ENCODE measurements at regions not wholly inside any gene's neighbourhood (a gene's known extent, or its start where the extent isn't known, plus 50 kb on each side); places are given as distances from the start of the nearest gene placed in this dataset.
"Not testable (repeated sequence)": the region's sequence is repeated elsewhere in the genome, so short reads cannot be mapped to it uniquely, and the experiment has no call there.

DNA sequence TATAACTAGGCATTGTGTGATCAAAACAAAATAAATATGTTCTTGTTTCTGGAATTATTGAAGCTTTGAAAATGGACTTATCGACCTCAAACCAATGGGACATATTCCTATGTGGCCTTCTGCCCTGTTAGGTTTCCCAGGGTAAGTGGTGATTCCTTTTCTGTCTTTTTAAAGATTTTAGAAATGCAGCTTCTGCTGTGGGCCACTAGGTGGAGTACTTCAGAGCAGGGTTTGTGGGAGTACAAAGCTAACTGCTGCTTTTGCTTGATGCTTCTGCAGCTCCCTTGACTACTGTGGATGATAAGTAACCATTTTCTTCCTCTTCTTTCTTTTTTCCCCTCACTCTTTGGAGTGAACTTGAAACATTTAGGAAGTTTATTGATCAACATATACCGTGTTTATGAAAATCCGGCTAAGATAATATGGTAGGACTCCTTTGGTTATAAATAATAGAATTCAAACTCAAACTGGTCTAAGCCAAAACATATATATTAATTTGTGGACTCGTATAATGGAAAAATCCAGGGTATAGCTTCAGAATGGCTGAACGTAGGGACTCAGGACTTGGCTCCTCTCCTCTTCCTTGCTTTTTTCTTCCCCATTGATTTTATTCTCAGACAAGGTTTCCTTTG is 1737.7 kb upstream of the DEFB115 start:
- not testable (repeated sequence) for H3K27ac ChIP-seq
- TF ChIP-seq CTCF (conservative IDR thresholded peaks at IDR 0.05) = peak; percentile 90

DNA sequence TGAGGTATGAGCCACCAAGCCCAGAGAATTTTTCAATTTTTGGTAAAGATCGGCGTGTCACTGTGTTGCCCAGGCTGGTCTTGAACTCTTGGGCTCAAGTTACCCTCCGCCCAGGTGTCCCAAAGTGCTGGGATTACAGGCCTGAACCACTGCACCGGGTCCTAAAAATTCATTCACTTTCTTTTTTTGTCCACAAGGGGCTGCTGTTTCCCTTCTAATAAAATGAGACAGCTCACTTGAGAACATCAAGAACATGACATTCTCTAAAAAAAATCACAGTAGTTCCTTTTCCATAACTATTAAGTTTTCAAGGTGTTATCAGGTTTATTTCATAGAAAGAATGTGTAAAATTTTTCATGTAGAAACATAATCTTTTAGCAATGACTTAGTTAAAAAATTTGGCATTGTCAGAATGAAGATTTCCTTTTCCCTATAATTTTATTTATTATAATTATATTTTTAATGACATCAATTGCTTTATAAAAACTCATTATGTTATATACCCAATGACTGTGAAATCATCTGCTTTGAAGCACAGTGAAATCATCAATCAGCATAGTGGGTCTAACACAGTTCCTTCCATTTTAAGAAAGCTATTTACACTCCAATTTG is 1723.8 kb upstream of the DEFB115 start:
- not testable (repeated sequence) for H3K27ac ChIP-seq
- TF ChIP-seq CTCF (conservative IDR thresholded peaks at IDR 0.05) = peak; percentile 71

- not testable (repeated sequence) for H3K27ac ChIP-seq
Measured at GRCh38 chr20:29566901-29567635, 1690.4 kb upstream of the DEFB115 start.

GRCh38 chr20:29567671-29568070 is 1689.8 kb upstream of the DEFB115 start:
- not testable (repeated sequence) for H3K27ac ChIP-seq

DNA sequence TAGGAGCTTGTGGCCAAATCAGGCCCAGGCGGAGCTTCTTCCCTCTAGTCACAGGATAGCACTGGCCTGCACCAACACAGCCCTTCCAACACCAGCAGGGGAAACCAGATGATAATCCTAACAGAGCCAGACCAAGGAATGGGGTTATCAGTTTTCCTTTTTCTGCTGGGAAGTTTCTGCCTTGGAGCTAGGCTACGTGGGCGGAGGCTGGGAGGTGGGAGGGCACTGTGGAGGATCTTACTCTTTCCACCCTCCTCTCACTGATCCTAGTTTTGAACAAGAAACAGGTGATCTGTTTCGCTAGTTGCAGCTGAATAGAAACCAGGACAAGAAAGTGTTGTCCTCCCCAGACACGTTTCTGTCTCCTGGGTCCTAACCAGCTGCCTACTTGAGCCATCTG is 1687.3 kb upstream of the DEFB115 start:
- H3K27ac ChIP-seq = not testable (repeated sequence)

- not testable (repeated sequence) for H3K27ac ChIP-seq
Measured at GRCh38 chr20:29589530-29589929, 1667.9 kb upstream of the DEFB115 start.

DNA sequence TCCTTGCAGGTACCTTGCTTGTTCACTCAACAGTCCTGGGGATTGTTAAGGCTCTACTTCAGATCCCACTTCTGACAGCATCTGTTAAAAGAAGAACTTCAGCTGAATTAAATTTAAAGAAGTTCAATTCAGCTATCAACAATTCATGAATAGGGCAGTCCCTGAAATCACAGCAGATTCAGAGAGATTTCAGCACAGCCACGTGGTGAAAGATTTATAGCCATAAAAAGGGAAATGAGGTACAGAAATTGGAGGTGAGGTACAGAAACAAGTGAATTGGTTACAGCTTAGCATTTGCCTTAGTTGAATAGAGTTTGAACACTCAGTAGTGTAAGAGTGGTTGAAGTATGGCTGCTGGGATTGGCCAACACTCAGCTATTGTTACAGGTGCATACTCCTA is 1653.3 kb upstream of the DEFB115 start:
- not testable (repeated sequence) for H3K27ac ChIP-seq

DNA sequence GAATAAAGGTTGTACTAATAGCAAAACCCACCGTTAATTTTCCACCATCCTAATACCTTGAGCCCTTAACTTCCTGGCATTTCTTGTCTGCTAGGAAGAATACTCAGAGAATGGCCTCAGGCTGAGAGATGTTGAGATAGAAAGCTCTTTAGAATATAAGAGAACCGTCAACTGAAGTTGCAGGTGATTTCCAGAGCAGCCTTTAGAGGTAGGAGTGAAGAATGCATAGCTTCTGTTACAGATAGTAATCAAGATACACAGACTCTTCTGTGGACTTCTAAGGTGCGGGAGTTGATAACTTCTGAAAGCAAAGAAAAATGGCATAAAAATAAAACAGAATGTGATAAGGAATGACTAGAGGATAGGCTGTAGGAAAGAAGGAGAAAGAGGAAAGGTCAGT is 1651.3 kb upstream of the DEFB115 start:
- not testable (repeated sequence) for H3K27ac ChIP-seq

DNA sequence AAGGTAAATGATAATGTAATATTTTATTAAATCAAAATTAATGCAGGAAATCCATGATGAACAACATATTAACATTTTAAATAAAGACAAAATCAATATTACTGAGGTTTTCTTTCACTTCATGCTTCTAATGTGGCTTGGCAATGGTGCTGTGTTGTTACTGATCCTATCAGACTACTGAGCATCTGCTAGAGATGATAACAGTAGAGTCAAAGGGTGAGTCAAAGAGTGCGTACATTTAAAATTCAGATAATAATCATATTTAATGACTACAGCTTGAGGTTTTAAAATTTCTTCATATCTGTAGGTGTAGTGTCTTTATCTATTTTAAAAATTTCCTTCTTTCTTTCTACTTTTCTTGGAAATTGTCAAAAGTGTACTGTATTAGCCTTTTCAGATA is 1628.1 kb upstream of the DEFB115 start:
- H3K27ac ChIP-seq = not testable (repeated sequence)

All from VCaP (cell line).